IPS-18a (cell line): ENCODE measurements at regions not wholly inside any gene's neighbourhood (a gene's known extent, or its start where the extent isn't known, plus 50 kb on each side); places are given as distances from the start of the nearest gene placed in this dataset.

Experiments used
- H3K27ac ChIP-seq: one replicate; pipeline ENCODE4 v1.5.1; 2013; ENCODE audit warnings: low read length
- H3K27me3 ChIP-seq: one replicate; pipeline ENCODE4 v1.6.1; 2013; ENCODE audit warnings: mild to moderate bottlenecking, low read length; ENCODE audit not compliant: control insufficient read depth, insufficient read depth
- H3K36me3 ChIP-seq: one replicate; pipeline ENCODE4 v1.6.1; 2013; ENCODE audit warnings: low read depth, low read length; ENCODE audit not compliant: control insufficient read depth
- H3K4me1 ChIP-seq: one replicate; pipeline ENCODE4 v1.6.1; 2013; ENCODE audit warnings: low read depth, low read length; ENCODE audit not compliant: control insufficient read depth
- H3K4me3 ChIP-seq: one replicate; pipeline ENCODE4 v1.5.1; 2013; ENCODE audit warnings: low read length
- H3K9ac ChIP-seq: one replicate; pipeline ENCODE4 v1.6.1; 2013; ENCODE audit warnings: mild to moderate bottlenecking, low read length, moderate library complexity
- H3K9me3 ChIP-seq: one replicate; pipeline ENCODE4 v1.6.1; 2013; ENCODE audit warnings: low read depth, low read length; ENCODE audit not compliant: control insufficient read depth

- H3K9ac ChIP-seq: no peak overlapping the region
- H3K27me3 ChIP-seq: no peaks in the 10 kb centered on the region
- H3K36me3 ChIP-seq: no peaks in the 10 kb centered on the region
- no peak overlapping the region for H3K27ac ChIP-seq
- H3K9me3 ChIP-seq: no peaks in the 10 kb centered on the region
- no peaks in the 10 kb centered on the region for H3K4me1 ChIP-seq
- H3K4me3 ChIP-seq: no peak overlapping the region
Measured at GRCh38 chr4:35639929-35640328, 604.4 kb downstream of the ARAP2 start.

DNA sequence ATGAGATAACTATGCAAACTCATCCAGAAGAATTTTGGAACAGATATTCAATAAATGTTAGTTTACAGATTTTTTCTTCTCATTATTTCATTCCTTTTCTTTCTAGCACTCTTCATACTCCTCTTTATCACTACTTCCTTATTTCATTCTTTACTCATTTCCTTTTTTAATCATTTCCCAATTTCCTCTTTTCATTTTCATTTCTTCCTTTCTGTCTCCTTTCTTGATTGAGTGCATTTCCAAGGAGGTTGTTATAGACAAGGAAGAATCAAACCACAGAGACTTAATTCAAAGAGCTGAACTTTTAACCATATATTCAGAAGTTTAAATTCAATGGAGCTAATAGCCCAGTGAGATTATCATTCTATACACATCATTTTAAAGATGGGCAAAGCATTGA is 600.7 kb downstream of the ARAP2 start:
- Histone ChIP-seq H3K27ac (no peak overlapping the region), H3K9me3 (no peaks in the 10 kb centered on the region), H3K36me3 (no peaks in the 10 kb centered on the region), H3K27me3 (no peaks in the 10 kb centered on the region), H3K4me3 (no peak overlapping the region), H3K9ac (no peak overlapping the region), H3K4me1 (no peaks in the 10 kb centered on the region)

DNA sequence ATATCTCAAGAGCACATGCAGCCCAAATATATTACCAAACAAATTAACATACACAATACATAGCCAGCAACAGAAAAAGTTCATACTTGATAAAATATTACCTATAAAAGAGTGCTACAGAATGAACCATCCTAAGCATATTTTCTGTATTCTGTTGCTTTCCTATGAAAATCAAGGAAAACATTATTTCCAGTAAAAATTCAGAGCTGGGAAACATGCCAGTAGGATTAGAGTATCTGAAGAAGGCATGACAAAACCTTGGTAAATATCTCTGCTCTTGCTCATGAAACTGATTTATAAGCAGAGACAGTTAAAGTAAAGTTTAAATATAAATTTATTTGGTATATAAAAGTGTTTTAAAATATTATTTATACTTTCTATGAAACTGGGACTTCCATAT is 599.7 kb downstream of the ARAP2 start:
- Histone ChIP-seq H3K4me3 (no peak overlapping the region), H3K9me3 (no peaks in the 10 kb centered on the region), H3K27me3 (no peaks in the 10 kb centered on the region), H3K36me3 (no peaks in the 10 kb centered on the region), H3K9ac (no peak overlapping the region), H3K27ac (no peak overlapping the region), H3K4me1 (no peaks in the 10 kb centered on the region)

DNA sequence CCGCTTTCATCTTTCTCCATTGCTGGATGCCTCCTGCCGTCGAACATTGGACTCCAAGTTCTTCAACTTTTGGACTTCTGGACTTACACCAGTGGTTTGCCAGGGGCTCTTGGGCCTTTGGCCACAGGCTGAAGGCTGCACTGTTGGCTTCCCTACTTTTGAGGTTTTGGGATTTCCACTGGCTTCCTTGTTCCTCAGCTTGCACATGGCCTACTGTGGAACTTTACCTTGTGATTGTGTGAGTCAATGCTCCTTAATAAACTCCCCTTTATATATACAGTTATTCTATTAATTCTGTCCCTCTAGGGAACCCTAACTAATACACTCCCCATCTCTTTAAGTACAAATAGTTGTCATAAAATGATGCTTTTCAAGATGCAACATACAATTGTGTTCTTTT is 595.3 kb downstream of the ARAP2 start:
- H3K4me3 ChIP-seq: no peak overlapping the region
- H3K4me1 ChIP-seq: no peaks in the 10 kb centered on the region
- no peaks in the 10 kb centered on the region for H3K9me3 ChIP-seq
- H3K27me3 ChIP-seq: no peaks in the 10 kb centered on the region
- no peak overlapping the region for H3K27ac ChIP-seq
- H3K9ac ChIP-seq: no peak overlapping the region
- H3K36me3 ChIP-seq: no peaks in the 10 kb centered on the region

- Histone ChIP-seq H3K27ac (no peak overlapping the region), H3K9ac (no peak overlapping the region), H3K27me3 (no peaks in the 10 kb centered on the region), H3K36me3 (no peaks in the 10 kb centered on the region), H3K4me3 (no peak overlapping the region), H3K4me1 (no peaks in the 10 kb centered on the region), H3K9me3 (no peaks in the 10 kb centered on the region)
Measured at GRCh38 chr4:35649778-35650177, 594.5 kb downstream of the ARAP2 start.

DNA sequence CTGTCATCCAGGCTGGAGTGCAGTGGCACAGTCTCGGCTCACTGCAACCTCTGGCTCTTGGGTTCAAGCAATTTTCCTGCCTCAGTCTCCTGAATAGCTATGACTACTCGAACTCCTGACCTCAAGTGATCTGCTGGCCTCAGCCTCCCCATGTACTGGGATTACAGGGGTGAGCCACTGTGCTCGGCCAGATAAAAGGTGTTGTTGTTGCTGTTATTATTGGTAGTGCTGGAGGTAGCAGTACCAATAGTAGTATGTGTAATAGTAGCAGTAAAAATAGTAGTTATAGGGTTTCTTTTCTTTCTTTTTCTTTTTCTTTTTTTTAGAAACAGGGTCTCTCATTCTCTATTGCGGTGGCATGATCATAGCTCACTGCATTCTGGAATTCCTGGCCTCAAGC is 592.1 kb downstream of the ARAP2 start:
- Histone ChIP-seq H3K36me3 (no peaks in the 10 kb centered on the region), H3K9me3 (no peaks in the 10 kb centered on the region), H3K4me3 (no peak overlapping the region), H3K9ac (no peak overlapping the region), H3K27ac (no peak overlapping the region), H3K27me3 (no peaks in the 10 kb centered on the region), H3K4me1 (no peaks in the 10 kb centered on the region)

DNA sequence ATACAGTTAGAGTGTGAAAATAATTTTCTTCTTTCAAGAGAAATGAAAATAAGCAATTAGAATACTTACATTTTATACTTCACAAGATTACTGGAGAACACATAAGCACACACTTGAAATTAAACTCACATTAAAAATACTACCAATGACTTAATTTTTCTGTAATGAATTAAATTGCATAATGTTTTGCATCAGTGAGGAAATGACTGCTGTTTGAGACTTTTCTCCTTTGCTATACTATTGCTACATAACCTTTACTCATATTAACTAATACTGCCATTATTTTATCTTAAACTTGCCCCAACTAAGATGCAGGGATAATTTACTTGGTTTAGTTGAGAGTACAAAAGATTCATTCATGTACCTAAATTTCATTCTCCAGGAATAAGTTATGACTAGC is 590.9 kb downstream of the ARAP2 start:
- Histone ChIP-seq H3K27me3 (no peaks in the 10 kb centered on the region), H3K9ac (no peak overlapping the region), H3K9me3 (no peaks in the 10 kb centered on the region), H3K4me3 (no peak overlapping the region), H3K27ac (no peak overlapping the region), H3K4me1 (no peaks in the 10 kb centered on the region), H3K36me3 (no peaks in the 10 kb centered on the region)

GRCh38 chr4:35673137-35673536 is 571.2 kb downstream of the ARAP2 start:
- no peaks in the 10 kb centered on the region for H3K36me3 ChIP-seq
- H3K9me3 ChIP-seq: no peaks in the 10 kb centered on the region
- no peak overlapping the region for H3K9ac ChIP-seq
- H3K27ac ChIP-seq: no peak overlapping the region
- no peaks in the 10 kb centered on the region for H3K27me3 ChIP-seq
- H3K4me1 ChIP-seq: no peaks in the 10 kb centered on the region
- no peak overlapping the region for H3K4me3 ChIP-seq

DNA sequence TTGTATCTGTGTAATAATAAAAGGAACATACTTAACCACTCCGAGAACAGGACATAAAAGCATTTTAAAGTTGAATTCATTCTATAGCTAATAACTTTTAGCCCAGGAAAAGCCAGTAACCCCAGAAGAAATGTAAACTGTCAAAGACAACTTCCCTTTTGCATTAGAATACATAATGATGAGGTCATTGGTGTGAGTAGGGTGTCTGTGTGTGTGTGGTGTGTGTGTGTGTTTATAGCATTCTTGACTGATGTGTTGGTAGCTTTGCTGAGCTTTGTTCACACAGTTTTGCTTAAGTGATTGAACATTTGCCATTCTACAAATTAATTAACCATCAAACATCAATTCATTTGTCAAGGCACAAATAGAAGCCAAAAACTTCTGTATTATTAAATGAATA is 559.6 kb downstream of the ARAP2 start:
- no peak overlapping the region for H3K4me3 ChIP-seq
- peaks cover 6% of the 10 kb centered on the region for H3K9me3 ChIP-seq
- no peak overlapping the region for H3K9ac ChIP-seq
- no peak overlapping the region for H3K27ac ChIP-seq
- no peaks in the 10 kb centered on the region for H3K36me3 ChIP-seq
- no peaks in the 10 kb centered on the region for H3K4me1 ChIP-seq
- H3K27me3 ChIP-seq: no peaks in the 10 kb centered on the region

GRCh38 chr4:35689870-35690269 is 554.4 kb downstream of the ARAP2 start:
- no peaks in the 10 kb centered on the region for H3K36me3 ChIP-seq
- H3K4me3 ChIP-seq: no peak overlapping the region
- no peak overlapping the region for H3K27ac ChIP-seq
- H3K4me1 ChIP-seq: no peaks in the 10 kb centered on the region
- H3K27me3 ChIP-seq: no peaks in the 10 kb centered on the region
- no peak overlapping the region for H3K9ac ChIP-seq
- H3K9me3 ChIP-seq: no peaks in the 10 kb centered on the region

DNA sequence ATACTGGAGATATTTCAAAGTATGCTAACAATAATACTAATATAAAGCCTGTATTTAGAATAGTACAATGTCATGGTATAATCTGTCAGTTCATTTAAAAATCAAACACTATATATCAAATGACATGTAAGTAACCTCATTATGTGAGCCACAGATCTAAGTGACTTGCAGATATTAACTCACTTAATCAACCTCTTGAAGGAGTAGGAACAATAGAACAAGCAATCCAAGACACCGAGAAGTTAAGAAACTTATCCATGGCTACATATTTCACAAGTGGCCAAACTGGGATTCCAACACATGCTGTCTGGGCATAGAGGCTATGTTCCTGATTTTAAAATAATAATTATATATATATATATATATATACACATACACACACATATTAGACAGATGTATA is 554.0 kb downstream of the ARAP2 start:
- H3K4me1 ChIP-seq: no peaks in the 10 kb centered on the region
- no peak overlapping the region for H3K4me3 ChIP-seq
- no peaks in the 10 kb centered on the region for H3K27me3 ChIP-seq
- no peaks in the 10 kb centered on the region for H3K36me3 ChIP-seq
- H3K9ac ChIP-seq: no peak overlapping the region
- no peak overlapping the region for H3K27ac ChIP-seq
- H3K9me3 ChIP-seq: no peaks in the 10 kb centered on the region

DNA sequence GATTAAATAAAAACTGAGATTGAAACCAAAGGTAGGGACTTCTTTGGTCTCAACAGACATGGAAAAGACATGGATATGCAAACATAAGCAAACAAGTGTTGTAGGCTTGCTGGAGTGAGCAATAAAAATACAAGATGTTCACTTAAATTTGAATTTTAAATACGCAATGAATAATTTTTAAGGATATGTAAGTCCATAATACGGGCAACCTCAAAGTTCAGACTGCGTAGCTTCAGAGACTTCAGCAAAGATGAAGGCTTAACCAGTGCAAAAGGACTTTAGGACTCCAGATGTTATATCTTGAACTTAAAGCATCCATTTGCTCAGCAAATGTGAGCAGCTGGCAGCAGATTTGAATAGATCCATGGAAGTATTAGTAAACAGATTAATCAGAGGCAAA is 549.3 kb downstream of the ARAP2 start:
- Histone ChIP-seq H3K9me3 (no peaks in the 10 kb centered on the region), H3K36me3 (no peaks in the 10 kb centered on the region), H3K4me1 (no peaks in the 10 kb centered on the region), H3K27ac (no peak overlapping the region), H3K4me3 (no peak overlapping the region), H3K27me3 (no peaks in the 10 kb centered on the region), H3K9ac (no peak overlapping the region)

DNA sequence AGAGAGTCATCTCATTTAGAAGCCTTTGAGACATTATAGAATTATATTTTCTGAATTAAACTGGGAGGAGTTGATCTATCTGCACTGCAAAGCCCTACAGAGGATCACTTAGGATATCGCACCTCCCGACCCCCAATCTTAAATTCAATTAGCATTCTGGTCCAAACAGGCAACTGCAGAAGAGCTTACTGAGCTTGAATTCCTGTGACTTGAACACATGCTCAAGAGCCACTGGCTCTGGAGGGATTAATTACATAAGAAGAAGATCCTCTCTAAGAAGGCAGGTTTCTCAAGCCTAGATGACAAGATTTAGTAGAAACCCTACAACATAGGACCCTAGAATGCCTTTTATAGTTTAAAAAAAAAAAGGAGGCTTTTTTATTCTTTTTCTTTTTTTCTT is 548.9 kb downstream of the ARAP2 start:
- Histone ChIP-seq H3K9me3 (no peaks in the 10 kb centered on the region), H3K4me3 (no peak overlapping the region), H3K36me3 (no peaks in the 10 kb centered on the region), H3K27me3 (no peaks in the 10 kb centered on the region), H3K4me1 (no peaks in the 10 kb centered on the region), H3K27ac (no peak overlapping the region), H3K9ac (no peak overlapping the region)
